HG03066 (cell line): ENCODE measurements at regions not wholly inside any gene's neighbourhood (a gene's known extent, or its start where the extent isn't known, plus 50 kb on each side); places are given as distances from the start of the nearest gene placed in this dataset.

Experiments used
- ATAC-seq: cut with Tn5 transposase; IDR thresholded peaks from one replicate; pipeline ENCODE4 v1.9.1; 2021; ENCODE audit warnings: low read depth; ENCODE audit not compliant: unreplicated experiment

- no peak for ATAC-seq
Observed at GRCh38 chr1:83114136-83114834, 884.6 kb downstream of the TTLL7 start.

DNA sequence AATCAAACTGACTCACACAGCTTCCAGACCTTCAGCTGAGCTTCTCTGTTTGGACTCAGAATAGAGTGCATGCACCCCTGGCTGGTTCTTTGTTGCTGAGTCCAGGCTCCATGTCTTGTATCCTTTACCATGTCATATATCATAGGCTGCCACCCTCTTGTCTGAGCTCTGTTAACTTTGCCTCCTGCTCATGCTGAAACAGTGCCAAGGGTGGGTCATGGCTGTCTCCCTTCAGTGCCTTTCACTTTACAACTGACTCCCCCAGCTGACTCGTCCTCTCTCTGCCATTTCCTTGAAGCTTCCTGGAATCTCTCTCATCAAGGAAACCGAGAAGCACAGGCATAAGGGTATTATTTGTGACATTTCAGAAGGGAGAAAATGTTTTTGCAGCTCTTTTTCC lies 885.3 kb downstream of the TTLL7 start:
- ATAC-seq: no peak

GRCh38 chr1:83112248-83112885 lies 886.6 kb downstream of the TTLL7 start:
- ATAC-seq: no peak

DNA sequence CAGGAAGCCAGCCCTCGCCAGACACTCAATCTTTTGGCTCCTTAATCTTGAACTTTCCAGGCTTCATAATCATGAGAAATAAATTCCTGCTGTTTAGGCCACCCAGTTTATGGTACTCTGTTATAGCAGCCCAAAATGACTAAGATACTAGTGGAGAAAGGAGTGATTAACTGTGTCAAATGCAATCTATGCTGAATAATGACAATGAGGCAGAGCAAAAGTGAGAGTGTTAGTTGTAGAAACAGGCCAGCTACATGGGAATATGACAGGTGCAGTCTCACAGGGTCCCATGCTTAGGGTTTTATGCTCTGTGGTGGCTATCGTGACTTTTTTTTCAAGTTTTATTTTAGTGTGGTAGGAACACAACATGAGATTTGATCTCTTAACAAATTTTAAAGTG lies 888.8 kb downstream of the TTLL7 start:
- ATAC-seq: no peak

- ATAC-seq: no peak
Observed at GRCh38 chr1:83109692-83110091, 889.2 kb downstream of the TTLL7 start.

DNA sequence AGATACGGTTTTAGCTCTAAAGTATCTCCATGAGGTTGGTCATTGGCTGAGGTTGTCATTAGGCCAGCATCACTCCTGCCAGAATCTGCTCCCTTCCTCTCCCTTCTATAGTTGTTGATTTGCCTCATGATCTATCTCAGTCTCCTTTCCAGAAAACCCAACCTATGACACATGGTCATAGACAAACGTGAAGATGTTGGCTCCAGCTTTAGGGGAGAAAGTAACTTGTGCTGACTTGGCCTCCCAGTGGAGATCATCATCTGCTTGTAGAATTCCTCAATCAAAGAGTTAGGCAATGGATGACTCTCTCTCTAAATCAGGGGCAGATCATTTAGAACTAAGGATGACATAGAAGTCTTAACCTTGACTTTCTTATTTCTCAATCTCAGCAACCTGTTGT lies 894.4 kb downstream of the TTLL7 start:
- no peak for ATAC-seq

DNA sequence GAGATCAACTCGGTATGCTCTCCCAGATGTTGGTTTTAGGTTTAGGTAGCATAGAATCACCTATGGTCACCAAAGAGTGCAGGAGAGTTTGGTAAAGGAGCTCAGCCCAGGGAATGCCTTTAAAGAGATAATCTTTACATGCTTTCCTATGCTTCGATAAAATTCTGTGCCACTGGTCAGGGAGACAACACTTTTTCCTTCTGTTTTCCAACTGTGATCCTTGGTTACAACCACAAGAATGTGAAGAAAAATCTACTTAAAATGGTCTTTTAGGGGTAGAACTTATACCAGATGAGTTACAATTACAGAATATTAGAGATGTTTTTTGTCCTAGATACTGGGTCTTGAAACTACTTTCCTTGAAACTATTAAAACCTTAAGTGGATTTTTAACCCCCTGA lies 895.6 kb downstream of the TTLL7 start:
- ATAC-seq: no peak

DNA sequence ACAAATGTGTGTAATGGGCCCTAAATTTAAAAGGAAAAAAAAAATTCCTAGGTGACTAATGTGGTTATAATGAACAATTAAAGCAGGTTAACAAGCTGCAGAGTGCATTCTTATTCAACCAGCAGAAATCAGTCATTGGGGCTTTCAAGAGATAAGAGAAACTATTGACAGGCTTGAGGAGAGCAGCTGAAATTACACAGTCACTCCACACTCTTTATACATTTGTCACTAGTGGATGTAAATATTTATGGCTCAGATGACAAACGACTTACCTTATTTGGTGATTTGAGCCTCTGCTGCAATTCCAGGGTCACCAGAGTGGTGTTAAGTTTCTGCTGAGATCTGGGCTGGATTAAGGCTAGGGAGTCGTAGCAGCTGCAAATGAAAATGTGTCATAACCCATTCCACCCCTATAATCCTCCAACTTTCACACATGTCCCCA lies 896.3 kb downstream of the TTLL7 start:
- ATAC-seq: no peak

- ATAC-seq: no peak
Observed at GRCh38 chr1:83101406-83101805, 897.5 kb downstream of the TTLL7 start.

DNA sequence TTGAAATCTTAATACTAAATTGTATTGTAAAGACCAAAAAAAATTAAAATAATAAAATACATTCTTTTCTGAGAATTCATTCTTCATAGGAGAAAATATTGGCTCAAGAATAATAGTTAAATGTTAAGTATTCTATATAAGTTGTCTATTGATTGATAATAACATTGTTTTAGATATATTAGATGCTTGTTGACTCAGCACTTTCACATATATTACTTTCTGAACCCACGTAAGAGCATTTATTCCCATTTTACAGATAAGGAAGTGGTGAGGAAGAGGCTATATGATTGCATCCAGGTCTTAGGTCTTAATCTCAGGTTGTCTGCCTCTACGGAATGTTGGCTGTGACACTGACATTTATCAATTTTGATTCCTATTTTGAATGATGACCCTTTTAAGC lies 898.8 kb downstream of the TTLL7 start:
- no peak for ATAC-seq

GRCh38 chr1:83098791-83099190 lies 900.1 kb downstream of the TTLL7 start:
- ATAC-seq: no peak

- no peak for ATAC-seq
Observed at GRCh38 chr1:83098131-83098530, 900.8 kb downstream of the TTLL7 start.

DNA sequence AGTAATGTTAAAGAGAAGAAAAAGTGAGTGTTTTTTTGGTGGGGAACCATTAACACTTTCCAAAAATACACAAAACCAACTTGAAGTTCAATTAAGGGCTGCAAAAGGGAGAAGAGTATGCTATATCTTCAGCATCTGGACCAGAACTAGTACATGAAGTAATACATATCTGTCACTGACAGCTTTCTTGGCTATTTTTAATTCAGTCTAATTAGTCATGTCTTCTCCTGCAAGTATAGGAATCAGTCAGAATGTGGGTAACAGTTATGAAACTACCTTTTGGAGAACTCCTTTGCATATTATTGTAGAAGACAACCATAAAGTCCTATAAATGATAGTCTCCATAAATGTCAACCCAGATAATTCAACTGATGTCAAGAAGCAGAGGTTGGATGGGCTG lies 901.2 kb downstream of the TTLL7 start:
- ATAC-seq: no peak

DNA sequence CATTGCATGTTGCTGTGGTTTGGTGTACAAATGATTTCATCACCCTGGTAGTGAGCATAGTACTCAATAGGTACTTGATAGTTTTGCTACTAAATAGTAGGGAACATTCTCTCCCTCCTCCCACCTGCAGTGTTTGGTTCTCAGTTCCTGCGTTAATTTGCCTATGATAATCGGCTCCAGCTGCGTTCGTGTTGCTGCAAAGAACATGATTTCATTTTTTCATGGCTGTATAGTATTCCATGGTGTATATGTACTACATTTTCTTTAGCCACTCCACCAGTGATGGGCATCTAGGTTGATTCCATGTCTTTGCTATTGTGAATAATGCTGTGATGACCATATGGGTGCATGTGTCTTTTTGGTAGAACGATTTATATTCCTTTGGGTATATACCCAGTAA lies 903.4 kb downstream of the TTLL7 start:
- no peak for ATAC-seq

DNA sequence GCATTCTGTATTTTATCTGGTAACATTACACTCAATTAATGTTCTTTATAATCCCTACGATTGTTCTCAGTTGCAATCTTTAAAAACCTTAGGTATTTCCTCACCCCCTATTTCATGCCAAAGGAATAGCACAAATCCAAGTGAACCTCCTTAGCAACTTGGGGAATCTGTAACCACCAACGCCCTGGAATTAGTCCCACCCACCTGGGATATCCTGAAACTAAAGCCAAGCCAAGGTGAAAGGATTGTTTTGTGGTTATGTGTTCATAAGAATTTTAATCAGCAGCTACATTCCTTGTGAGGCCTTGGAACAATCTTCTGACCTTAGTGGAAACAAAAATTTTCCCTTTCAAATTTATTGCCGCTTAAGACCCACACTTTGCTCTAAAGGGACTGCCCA lies 908.7 kb downstream of the TTLL7 start:
- no peak for ATAC-seq

- ATAC-seq: no peak
Observed at GRCh38 chr1:83087851-83088250, 911.1 kb downstream of the TTLL7 start.

GRCh38 chr1:83086986-83087512 lies 911.9 kb downstream of the TTLL7 start:
- no peak for ATAC-seq

DNA sequence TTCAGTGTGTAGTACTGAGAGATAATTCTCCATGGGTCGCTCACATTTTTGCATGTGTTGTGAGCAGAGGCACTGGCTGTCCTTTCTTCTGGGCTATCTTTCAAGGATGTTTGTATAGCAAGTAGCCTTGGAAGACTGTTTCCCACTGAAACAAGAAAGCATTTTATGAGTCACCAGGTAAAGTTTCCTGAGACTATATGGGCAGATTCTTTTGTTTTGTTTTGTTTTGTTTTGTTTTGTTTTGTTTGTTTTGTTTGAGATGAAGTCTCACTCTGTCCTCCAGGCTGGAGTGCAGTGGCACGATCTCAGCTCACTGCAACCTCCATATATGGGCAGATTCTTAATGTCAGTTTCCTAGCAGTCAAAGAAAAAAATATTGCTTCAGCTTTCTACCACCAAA lies 912.6 kb downstream of the TTLL7 start:
- ATAC-seq: no peak

DNA sequence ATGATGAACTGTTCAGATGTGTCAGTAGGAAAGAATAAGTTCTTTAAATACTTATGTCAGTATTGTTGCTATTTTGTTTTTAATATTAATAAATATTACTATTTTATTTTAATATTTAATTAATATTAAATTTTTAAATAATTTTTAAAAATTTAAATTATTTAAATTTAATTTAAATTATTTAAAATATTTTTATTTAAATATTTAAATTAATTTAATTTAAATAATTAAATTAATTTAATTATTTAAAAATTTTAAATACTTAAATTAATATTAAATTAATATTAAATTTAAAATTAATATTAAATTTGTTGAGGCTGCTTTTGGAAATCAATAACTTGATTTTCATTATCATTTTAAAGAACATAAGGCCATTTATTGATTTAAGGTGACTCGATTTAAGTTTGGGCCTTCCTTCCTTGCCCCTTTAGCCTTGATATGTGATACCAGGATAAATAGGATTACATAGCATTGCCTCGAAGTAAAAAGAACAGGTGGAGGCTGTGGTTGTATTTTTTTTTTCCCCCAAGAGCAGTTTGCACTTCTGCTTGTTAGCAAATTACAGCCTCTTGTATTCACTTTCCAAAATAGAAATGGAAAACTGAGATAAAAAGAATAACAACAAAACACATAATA lies 915.2 kb downstream of the TTLL7 start:
- ATAC-seq: no peak

DNA sequence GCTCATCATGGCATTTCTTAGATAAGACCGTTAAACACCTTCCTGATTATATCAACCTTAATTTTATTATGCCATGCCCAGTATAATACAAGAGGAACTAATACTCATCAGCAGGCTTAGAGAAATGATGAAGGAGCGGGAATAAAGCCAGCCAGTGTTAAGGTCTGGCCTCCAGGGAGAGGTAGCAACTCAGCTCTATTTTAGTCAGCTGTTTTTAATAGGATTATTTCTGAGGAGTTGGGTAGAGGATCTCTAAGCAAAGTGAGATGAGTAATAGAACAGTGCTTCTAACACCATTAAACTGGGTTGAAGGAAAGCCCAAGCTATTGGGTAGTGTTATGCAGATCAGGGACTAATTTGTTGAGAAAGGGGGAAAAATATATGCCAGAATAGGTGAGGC lies 921.5 kb downstream of the TTLL7 start:
- no peak for ATAC-seq

DNA sequence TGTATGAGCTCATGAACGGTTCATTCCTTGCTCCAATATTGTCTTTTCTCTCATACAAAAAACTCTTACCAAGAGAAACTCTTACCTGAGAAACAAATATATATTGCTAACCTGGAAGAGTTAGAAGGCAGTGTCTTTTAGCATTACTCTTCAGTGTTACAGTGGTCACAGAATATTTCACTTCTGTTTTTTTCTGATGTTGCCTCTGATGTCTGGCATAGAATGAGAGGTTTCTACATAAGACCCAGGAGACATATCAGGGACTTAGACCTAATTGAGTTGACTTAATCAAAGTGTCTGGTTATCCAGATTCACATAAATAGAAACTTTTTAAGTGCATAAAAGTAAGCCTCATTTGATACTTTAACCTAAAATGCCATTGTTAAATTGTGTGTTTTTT lies 923.8 kb downstream of the TTLL7 start:
- no peak for ATAC-seq

DNA sequence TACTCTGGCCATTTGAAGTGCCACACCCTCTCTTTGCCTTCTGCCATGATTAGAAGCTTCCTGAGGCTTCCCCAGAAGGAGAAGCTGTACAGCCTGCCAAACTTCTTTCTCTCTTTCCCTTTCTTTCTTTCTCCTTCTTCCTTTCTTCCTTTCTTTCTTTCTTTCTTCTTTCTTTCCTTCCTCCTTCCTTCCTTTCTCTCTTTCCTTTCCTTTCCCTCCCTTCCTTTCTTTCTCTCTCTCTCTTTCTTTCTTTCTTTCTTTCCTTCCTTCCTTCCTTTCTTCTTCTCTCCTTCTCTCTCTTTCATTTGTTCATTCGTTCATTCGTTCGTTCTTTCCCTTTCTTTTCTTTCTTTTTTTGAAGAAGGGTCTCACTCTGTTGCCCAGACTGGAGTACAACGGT lies 931.0 kb downstream of the TTLL7 start:
- no peak for ATAC-seq
